ENCODE measurements at regions not wholly inside any gene's neighbourhood (a gene's known extent, or its start where the extent isn't known, plus 50 kb on each side); places are given as distances from the start of the nearest gene placed in this dataset.

- no peaks in the 10 kb centered on the region for H3K9me3 ChIP-seq
- no peaks in the 10 kb centered on the region for H3K4me1 ChIP-seq
- TF ChIP-seq POLR2A (IDR thresholded peaks at IDR 0.05) = no peak
- no peak for TF ChIP-seq CTCF (IDR thresholded peaks at IDR 0.05)
- H3K27ac ChIP-seq = no peak overlapping the region
- no peak overlapping the region for H3K4me3 ChIP-seq
- no peaks in the 10 kb centered on the region for H3K27me3 ChIP-seq
- H3K36me3 ChIP-seq = no peaks in the 10 kb centered on the region
- no peak for DNase-seq
Observed at GRCh38 chr4:127580300-127580699, 52.5 kb upstream of the INTU start.

GRCh38 chr4:127580891-127581290 is 51.9 kb upstream of the INTU start:
- no peaks in the 10 kb centered on the region for H3K4me1 ChIP-seq
- H3K9me3 ChIP-seq = no peaks in the 10 kb centered on the region
- no peak overlapping the region for H3K27ac ChIP-seq
- DNase-seq = no peak
- no peak for TF ChIP-seq POLR2A (IDR thresholded peaks at IDR 0.05)
- no peak for TF ChIP-seq CTCF (IDR thresholded peaks at IDR 0.05)
- H3K27me3 ChIP-seq = no peaks in the 10 kb centered on the region
- no peak overlapping the region for H3K4me3 ChIP-seq
- no peaks in the 10 kb centered on the region for H3K36me3 ChIP-seq

Small RNAs in the stretch of these regions (small RNA-seq; reads per million reads assigned to genes)
- gene RF00019 = 0 reads per million in 2 donors

All from Peyer's patch (tissue), 4 donors.